ENCODE measurements at regions not wholly inside any gene's neighbourhood (a gene's known extent, or its start where the extent isn't known, plus 50 kb on each side); places are given as distances from the start of the nearest gene placed in this dataset.

DNA sequence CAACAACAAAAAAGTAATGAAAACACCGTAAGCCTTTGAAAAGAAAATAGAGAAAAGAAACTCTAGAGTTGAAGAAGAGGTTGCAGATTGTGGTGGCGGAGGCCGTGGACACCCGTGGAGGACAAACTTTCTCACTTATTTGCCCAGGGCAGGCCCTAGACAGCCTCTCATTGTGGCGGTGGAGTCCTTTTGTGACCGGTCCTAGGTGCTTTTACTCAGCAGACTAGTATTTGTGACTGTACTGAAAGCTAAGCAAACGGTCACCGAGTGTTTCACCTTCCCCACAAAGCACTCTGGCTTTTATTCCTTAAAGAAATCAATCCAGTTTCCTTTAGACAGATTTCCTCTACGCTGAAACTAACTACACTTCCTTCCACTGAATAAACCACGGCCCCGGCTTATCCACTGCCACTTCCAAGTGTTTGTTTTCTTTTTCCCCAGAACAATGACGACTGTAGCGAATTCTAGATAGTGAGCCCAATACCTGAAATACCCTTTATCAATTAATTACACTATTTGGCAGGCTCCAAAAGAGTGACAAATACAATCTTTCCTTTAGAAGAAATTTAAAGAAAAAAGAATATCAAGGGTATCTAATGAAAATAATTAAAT, 210.2 kb upstream of the TARS1 start:
- Histone ChIP-seq H3K9me2 (no peaks in the 10 kb centered on the region), H3F3A (replicated peaks; ENCODE audit: insufficient read depth) (peaks cover 4% of the 10 kb centered on the region), H3K9me3 (no peaks in the 10 kb centered on the region), H3K27me3 (ENCODE audit: insufficient read depth) (no peaks in the 10 kb centered on the region), H4K20me1 (ENCODE audit: insufficient read depth) (no peaks in the 10 kb centered on the region), H3K4me2 (no peak overlapping the region), H3K27ac (ENCODE audit: low read depth in 2 of 2, low read length in 1 of 2) (no peak overlapping the region), H3K4me1 (ENCODE audit: control insufficient read depth in 1 of 2, insufficient read depth in 2 of 2, low read depth in 1 of 2, low read length in 1 of 2) (peaks cover 0 to 4% of the 10 kb centered on the region in 2 experiments; a peak in 2 of 4 replicates), H3K79me2 (ENCODE audit: insufficient read depth) (no peaks in the 10 kb centered on the region), H3K4me3 (ENCODE audit: low read depth in 2 of 2, low read length in 1 of 2) (no peak overlapping the region), H3K9ac (no peak overlapping the region), H2AFZ (ENCODE audit: low read depth) (peak overlapping the region; percentile 20; the same call in 1 of the 2 replicates), H3K36me3 (replicated peaks in 1 of 2; ENCODE audit: control insufficient read depth in 1 of 2, insufficient read depth in 2 of 2, low read length in 1 of 2) (no peaks in the 10 kb centered on the region)
- no peak for DNase-seq
- CTCF ChIA-PET = no interaction called here
- TF ChIP-seq NFIC (IDR thresholded peaks at IDR 0.05; ENCODE audit: borderline replicate concordance) (no peak), NRF1 (IDR thresholded peaks at IDR 0.05; ENCODE audit: low read depth, low read length) (no peak), MXI1 (IDR thresholded peaks at IDR 0.05; ENCODE audit: low read depth, low read length) (no peak), POLR2AphosphoS5 (IDR thresholded peaks at IDR 0.05; ENCODE audit: low read depth, low read length) (no peak), SMC3 (IDR thresholded peaks at IDR 0.05; ENCODE audit: low read depth, low read length) (no peak), RAD21 (IDR thresholded peaks at IDR 0.05; ENCODE audit: low read length) (no peak)
- TF ChIP-seq, protein P1, sequence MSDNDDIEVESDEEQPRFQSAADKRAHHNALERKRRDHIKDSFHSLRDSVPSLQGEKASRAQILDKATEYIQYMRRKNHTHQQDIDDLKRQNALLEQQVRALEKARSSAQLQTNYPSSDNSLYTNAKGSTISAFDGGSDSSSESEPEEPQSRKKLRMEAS (IDR thresholded peaks at IDR 0.05; ENCODE audit: low read depth) = no peak
- TF ChIP-seq, protein P2, sequence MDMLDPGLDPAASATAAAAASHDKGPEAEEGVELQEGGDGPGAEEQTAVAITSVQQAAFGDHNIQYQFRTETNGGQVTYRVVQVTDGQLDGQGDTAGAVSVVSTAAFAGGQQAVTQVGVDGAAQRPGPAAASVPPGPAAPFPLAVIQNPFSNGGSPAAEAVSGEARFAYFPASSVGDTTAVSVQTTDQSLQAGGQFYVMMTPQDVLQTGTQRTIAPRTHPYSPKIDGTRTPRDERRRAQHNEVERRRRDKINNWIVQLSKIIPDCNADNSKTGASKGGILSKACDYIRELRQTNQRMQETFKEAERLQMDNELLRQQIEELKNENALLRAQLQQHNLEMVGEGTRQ (IDR thresholded peaks at IDR 0.05; ENCODE audit: borderline replicate concordance, low read depth, low read length) = no peak
- POLR2A ChIA-PET = no interaction called here
- WGBS (ENCODE audit: low lambda C conversion rate) = 71% methylated on average over 13 of the region's 13 CpGs

DNA sequence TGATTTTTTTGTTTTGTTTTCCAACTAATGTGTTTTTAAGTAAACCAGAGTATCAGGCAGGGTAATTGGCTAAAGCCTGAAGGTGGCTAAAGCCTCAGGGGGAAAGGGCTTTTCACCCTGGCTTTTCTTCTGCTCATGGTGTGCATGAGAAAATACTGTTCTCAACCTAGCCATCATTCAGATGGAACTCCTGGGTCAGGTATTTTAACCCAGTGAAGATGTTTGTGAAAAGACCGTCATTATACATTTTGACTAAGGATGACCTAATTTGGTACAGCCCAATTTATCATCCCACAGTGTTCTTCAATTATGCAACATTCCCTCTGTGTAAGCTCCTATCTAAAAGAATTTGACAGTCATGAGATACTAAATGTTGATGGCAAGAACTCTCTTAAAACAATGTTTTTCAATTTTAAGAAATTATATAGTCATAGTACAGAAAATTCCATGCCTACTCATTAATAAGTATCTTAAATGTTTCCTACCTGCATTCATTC, 209.5 kb upstream of the TARS1 start:
- WGBS (ENCODE audit: low lambda C conversion rate) = 80% methylated on average over 1 of the region's 1 CpG
- Histone ChIP-seq H3K27ac (ENCODE audit: low read depth in 2 of 2, low read length in 1 of 2) (no peak overlapping the region; a peak in 1 of 4 replicates), H3K9me3 (no peaks in the 10 kb centered on the region), H3K4me3 (ENCODE audit: low read depth in 2 of 2, low read length in 1 of 2) (no peak overlapping the region), H3K4me1 (ENCODE audit: control insufficient read depth in 1 of 2, insufficient read depth in 2 of 2, low read depth in 1 of 2, low read length in 1 of 2) (peaks cover 0 to 4% of the 10 kb centered on the region in 2 experiments; a peak in 2 of 4 replicates), H3K9ac (no peak overlapping the region), H2AFZ (ENCODE audit: low read depth) (no peak overlapping the region), H3F3A (replicated peaks; ENCODE audit: insufficient read depth) (peaks cover 4% of the 10 kb centered on the region), H4K20me1 (ENCODE audit: insufficient read depth) (no peaks in the 10 kb centered on the region), H3K4me2 (no peak overlapping the region), H3K9me2 (no peaks in the 10 kb centered on the region), H3K79me2 (ENCODE audit: insufficient read depth) (no peaks in the 10 kb centered on the region), H3K27me3 (ENCODE audit: insufficient read depth) (no peaks in the 10 kb centered on the region), H3K36me3 (replicated peaks in 1 of 2; ENCODE audit: control insufficient read depth in 1 of 2, insufficient read depth in 2 of 2, low read length in 1 of 2) (no peaks in the 10 kb centered on the region)
- POLR2A ChIA-PET = no interaction called here
- no peak for TF ChIP-seq RCOR1 (IDR thresholded peaks at IDR 0.05; ENCODE audit: low read length)
- peak; percentile 23; the same call in 1 of the 2 replicates for TF ChIP-seq TCF12 (IDR thresholded peaks at IDR 0.05)
- TF ChIP-seq, protein P3, sequence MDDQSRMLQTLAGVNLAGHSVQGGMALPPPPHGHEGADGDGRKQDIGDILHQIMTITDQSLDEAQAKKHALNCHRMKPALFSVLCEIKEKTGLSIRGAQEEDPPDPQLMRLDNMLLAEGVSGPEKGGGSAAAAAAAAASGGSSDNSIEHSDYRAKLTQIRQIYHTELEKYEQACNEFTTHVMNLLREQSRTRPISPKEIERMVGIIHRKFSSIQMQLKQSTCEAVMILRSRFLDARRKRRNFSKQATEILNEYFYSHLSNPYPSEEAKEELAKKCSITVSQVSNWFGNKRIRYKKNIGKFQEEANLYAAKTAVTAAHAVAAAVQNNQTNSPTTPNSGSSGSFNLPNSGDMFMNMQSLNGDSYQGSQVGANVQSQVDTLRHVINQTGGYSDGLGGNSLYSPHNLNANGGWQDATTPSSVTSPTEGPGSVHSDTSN (IDR thresholded peaks at IDR 0.05) = no peak
- CTCF ChIA-PET = no interaction called here
- no peak for DNase-seq
